Stimulated activated CD8-positive, alpha-beta memory T cell treated with anti-CD3 and anti-CD28 coated beads, Interleukin-12 subunit alpha, Interleukin-12 subunit beta, amount 100 ng/mL, for 24 hours (primary cell): ENCODE measurements at regions not wholly inside any gene's neighbourhood (a gene's known extent, or its start where the extent isn't known, plus 50 kb on each side); places are given as distances from the start of the nearest gene placed in this dataset.
"Not testable (repeated sequence)": the region's sequence is repeated elsewhere in the genome, so short reads cannot be mapped to it uniquely, and the experiment has no call there.

Experiments used
- DNase-seq: peaks from one replicate; pipeline ENCODE4 v3.0.0-alpha.2; 2020; ENCODE audit errors: extremely low read depth

DNA sequence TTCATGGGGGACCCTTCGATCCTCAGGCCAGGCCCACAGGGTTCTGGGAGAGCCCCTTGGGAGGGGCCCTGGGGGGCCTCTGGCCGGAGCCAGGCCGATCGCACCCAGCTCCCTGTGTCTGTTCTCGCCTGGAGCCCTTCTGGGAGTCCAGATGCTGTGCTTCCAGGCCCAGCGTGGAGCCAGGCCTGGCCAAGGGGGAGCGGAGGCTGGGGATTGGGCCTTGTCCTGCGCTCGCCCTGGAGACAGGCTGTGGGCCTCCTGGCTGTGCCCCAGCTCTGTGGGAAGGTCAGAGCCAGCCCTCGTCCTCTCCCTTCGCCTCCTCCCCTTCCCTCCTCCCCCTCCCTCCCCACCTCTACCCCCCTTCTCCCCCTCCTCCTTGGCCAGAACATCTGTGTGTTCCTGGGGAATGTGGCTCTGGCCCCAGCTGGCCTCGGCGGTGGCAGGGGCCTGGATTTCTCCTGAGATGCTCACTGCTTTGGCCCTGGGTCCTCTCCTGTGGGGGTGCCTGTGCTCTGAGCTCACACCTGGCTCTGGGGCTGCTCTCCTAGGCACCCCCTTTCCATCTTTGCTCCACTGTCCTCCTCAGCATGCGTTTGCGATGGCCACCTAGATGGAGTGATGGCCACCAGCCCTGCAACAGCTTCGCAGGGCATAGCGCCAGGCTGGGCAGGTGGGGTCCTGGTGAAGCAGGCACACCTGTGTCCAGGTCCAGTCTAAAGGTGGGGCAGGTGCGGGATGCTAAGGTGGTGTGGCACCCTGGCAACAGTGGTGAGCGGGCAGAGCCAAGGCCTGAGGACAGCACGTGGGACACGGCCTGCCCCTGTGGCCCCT, 90.6 kb upstream of the CIBAR2 start:
- DNase-seq = no peak

DNA sequence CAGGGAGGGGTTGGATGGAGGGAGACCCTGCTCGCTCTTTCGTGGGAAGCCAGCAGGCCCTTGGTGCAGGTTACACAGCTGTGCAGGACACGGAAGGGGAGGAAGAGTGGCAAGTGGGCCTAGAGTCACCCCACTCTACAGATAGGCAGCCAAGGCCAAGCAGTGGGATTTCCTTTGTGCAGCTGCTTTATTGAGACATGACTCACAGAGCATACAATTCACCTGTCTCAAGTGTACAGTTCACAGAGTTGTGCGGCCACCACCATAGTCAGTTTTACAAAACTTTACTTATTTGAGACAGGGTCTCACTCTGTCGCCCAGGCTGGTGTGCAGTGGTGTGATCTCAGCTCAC, 91.2 kb upstream of the CIBAR2 start:
- no peak for DNase-seq

GRCh38 chr16:85204242-85205010, 92.2 kb upstream of the CIBAR2 start:
- DNase-seq = no peak

DNA sequence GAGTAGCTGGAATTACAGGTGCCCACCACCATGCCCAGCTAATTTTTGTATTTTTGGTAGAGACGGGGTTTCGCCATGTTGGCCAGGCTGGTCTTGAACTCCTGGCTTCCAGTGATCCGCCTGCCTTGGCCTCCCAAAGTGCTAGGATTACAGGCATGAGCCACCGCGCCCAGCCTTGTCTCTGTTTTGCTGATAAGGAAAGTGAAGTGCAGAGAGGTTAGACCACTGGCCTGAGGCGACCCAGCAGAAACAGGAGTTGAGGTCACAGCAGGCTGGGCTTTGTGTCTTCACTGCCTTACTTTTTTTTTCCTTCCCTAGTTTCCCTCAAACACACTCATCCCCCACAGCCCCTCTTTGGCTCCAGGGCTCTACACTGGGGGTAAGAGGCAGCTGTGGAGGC, 93.0 kb upstream of the CIBAR2 start:
- not testable (repeated sequence) for DNase-seq

GRCh38 chr16:85205747-85206471, 93.6 kb upstream of the CIBAR2 start:
- no peak for DNase-seq

GRCh38 chr16:85206472-85207356, 94.4 kb upstream of the CIBAR2 start:
- DNase-seq = no peak

DNA sequence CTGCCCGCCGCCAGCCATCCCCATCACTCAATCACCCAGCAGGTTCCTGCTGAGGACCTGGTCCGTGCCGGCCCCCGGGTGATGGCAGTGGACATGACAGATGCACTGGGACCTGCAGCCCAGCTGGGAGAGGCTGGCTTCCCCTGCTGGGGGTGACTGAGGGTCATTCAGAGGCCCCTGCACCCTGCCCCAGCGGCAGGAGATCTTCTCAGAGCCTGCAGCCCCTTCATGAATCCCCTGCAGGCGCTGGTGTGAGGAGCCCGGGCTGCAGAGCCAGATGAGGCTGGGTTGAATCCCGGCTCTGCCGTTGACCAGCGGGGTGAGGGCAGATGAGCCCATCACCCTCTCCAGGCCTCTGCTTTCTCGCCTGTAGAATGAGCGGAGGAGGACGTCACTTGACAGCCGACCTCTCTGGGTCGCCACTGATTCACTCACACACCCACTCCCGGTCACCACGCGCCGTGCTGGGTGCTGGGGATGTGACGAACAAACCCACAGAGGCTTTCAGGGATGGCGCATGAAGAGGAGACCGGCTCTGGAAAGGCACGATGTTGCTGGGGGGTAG, 95.2 kb upstream of the CIBAR2 start:
- no peak for DNase-seq

DNA sequence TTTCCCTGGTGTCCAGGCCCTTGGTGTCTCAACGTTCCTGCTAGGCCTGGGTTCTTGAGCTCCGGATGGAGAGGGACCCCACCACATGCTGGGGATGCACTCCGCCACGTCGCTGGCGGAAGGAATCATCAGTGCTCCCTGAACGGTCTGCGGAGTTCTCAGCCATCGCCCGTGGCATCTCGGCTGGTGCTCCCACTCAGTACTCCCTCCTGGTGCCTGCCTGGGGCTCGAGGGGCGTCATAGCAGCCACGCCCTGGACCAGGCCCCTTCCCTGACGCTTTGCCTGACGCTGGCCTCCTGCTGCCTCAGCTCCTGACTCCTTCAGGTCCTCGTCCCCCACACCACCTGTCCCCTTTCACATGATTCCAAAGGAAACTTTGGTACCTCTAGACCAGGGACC, 95.9 kb upstream of the CIBAR2 start:
- DNase-seq = no peak

- DNase-seq = no peak
These were observed 96.6 kb upstream of the CIBAR2 start for GRCh38 chr16:85208643-85209520.

DNA sequence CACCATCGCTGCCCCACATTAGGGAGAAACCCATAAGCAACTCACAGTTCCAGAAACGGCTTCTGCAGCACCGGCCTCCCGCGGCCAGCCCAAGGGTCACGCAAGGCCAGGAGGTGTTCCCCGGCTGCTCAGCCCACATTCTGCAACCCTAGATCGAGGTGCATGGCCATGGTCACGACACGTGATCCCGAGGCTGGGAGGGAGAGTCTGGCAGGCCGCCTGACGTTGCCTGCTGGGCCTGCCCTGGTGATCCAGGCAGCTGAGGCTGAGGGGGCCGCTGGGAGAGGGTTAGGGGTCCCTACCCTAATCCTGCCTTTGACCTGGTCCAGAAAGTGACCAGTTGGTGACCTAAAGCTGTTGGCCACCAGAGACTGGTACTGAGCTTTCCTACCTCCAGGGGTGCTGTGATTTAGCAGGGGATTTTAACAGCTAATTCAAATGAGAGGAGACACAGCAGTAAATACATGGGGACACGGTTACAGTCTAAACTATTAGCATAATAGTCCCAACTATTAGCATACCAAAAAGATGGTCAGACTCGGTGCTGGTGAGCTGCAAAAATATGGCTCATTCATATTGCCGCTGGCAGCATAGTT, 97.4 kb upstream of the CIBAR2 start:
- no peak for DNase-seq

GRCh38 chr16:85210423-85211169, 98.3 kb upstream of the CIBAR2 start:
- DNase-seq = no peak

DNA sequence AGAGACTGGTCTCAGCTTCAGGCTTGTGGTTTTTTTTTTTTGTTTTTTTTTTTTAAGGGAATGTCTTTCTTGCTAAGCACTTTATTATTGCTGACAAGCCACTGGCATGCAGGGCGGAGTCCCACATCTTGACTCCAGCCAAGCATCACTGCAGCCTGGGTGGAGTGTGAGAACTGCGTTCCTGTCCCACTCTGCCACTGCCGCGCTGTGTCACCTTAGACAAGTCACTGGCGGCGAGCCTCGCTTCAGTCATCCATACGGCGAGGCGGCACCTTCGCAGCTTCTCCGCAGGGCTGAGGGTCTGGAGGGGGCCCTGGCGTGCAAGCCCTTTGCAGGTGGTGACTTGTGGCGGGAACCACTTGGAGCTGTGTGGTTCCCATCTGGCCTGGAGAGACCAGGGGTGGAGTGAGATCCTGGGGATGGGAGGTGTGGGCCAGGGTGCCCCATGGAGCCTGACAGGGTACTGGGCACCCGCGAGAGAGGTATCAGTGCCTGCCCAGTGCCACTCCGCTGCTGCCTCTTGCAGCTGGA, 99.1 kb upstream of the CIBAR2 start:
- no peak for DNase-seq

DNA sequence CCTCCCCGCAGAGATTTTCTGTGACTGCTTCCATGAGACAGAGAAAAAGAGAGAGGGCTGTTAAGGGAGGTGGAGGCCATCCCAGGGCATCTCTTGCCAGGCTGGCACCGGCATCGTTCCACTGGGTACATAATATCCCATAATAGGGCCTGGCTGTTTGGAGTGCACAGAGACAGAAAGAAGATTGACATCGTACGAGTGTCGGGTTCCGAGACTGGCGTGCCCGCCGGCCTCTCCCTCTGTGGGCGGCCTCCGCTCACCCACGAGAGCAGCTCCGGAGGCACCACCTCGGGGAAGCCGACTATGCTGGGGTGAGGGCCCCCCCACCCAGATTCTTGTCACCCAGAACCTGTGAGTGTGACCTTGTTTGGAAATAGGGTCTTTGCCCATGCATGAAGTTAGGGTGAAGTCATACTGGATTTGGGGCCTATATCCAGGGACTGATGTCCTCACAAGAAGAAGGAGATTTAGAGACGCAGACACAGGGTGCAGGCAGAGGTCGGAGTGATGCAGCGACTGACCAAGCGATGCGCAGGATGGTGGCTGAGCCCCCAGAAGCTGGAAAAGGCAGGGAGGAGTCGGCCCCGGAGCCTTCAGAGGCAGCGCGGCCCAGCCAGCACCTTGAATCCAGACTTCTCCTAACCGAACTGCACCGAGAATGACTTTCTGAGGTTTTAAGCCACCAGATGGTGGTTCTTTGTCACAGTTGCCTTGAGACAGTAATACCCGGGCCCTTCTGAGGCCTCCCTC, 101.8 kb upstream of the CIBAR2 start:
- DNase-seq = no peak

DNA sequence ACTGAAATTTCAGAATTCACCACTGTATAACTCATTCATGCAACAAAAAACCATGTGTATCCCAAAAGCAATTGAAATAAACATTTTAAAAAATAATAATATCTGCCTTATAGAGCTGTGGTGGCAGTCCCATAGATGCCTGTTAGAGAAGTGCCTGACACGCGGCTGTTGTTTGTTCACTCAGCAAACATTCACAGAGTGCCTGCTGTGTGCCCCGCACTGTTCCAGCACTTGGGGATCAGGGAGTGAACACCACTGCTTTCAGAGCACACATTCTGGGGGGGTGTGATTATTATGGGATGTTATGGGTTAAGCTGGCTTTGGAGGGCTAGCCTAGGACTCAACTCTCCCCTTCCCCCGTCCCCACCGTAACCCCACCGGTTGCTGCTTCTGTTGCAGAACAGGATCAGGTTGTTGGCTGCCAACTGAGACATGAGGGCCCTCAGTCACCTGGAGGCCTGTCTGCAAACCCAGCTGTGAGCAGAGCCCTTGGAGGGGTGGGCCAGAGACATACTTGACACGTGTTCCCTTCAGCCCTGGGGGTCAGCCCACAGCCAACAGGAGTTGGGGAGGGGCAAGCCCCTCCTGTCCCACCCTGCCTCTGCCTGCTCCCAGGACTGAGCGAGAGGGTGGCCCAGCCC, 103.3 kb upstream of the CIBAR2 start:
- DNase-seq = no peak

DNA sequence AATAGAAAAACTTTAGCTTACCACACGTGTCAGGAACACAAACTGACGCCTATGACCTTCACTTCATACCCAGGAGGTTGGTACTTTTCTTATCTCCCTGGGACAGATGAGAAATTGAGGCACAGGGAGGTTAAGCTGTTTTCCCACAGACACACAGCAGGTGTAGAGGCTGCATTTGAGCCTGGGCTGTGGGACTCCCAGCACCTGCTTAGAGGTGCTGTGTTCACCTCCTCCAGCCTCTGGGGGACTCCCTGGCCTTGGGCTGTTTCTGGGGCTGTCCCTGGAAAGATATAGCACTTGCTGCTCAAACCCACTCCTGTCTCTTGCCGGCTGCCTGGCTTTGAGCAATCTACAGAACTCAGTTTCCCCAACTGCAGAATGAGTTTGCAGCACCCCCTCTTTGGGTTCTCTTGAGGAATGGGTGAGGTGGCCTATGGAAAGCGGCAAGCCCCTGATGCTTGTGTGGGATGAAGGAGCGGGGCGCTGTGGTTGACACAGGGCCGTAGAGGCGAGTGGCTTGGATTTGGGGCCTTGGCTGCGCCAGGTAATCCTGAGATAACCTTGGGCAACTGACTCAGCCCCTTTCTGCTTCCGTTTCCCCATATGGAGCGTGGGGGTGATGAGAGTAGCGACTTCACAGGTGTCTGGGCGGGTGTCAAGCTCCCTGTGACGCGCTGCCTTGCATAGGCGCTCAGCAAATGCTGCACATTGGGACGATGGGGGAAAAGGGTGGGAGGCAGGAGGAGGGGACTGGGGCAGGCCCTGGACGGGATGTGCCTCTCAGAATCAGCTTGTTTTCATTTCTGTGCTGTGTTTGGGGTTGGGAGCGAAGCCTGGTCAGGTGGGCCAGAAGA, 104.5 kb upstream of the CIBAR2 start:
- DNase-seq = no peak

- DNase-seq = no peak
These were observed 108.0 kb upstream of the CIBAR2 start for GRCh38 chr16:85220125-85220839.
